CD4-positive, alpha-beta T cell treated with Interleukin-2 at 100 ng/mL for 4 hours (primary cell): ENCODE measurements at regions not wholly inside any gene's neighbourhood (a gene's known extent, or its start where the extent isn't known, plus 50 kb on each side); places are given as distances from the start of the nearest gene placed in this dataset.

Experiments used
- DNase-seq: peaks from one replicate; pipeline ENCODE4 v3.0.0-alpha.2; 2020; ENCODE audit warnings: low spot score

DNA sequence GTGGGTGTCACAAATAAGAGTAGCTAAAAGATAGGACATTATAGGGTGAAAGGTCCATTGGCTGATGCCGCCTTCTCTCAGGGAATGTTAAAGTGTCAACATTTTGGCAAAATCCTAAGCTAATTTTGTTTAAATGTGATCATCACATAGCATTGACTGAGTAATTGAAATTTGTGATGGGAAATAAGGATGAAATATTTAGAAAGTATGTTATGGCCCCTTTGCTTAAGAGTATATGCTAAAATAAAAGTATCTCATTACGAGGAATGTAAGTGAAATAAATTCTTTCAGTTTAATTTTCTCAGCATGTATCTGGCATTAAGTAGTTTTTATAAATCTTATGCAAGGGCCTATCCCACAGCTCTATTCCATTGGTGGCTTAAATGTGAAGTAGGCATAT lies 229.2 kb downstream of the PRL start:
- no peak for DNase-seq

DNA sequence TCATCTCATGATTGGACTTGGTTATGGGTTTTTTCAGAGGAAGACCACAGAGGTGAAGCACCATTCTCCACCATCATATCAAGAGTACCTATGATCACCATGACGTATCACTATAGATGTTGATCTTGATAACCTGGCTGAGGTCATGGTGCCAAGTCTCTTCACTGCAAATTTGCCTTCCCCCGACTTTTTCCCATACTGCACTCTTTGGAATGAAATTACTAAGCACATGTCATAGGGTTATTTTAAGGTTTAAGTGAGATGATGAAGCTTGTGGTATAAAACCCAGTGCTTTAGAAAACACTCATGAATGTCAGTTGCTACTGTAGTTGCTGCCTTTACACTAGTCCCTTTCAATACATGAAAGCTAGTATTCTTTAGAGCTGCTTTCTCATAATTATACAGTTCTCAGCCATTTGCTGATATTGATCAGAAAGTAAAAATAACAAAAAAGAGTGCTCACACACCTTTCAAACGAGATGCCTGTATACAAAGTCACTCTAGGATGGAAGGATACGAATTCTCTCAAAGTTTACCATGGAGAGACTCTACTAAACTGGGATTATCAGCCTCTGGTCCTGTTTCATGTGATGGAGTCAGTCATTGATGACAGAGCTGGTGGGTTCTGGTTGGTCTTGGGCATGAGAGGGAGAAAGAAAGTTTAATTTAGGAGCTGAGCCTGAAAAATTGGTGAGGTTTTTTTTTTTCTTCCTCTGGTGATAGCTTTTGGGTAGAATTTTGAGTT lies 228.1 kb downstream of the PRL start:
- no peak for DNase-seq

DNA sequence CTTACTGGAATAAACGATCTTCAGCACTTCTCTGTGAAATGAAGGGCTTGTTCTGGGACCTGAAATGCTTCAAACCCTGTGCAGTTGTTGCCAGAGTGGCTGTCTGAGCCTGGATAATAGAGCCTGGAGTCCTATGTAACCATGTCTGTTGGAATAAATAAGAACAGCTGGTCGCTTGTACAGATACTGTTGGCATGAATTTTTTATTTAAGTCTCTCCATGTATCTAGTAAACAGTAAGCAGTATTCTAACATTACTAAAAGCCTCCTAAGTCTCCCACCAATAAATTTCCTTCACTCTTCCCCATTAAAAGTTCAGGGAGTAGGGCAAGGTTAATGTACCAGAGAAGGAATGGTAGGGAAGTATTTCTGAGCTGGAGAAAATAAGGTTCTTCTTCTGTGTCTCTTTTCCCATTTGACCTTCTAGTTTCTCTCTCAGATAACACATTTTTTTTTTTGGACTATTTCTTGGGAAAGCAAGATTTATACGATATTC lies 227.5 kb downstream of the PRL start:
- no peak for DNase-seq

DNA sequence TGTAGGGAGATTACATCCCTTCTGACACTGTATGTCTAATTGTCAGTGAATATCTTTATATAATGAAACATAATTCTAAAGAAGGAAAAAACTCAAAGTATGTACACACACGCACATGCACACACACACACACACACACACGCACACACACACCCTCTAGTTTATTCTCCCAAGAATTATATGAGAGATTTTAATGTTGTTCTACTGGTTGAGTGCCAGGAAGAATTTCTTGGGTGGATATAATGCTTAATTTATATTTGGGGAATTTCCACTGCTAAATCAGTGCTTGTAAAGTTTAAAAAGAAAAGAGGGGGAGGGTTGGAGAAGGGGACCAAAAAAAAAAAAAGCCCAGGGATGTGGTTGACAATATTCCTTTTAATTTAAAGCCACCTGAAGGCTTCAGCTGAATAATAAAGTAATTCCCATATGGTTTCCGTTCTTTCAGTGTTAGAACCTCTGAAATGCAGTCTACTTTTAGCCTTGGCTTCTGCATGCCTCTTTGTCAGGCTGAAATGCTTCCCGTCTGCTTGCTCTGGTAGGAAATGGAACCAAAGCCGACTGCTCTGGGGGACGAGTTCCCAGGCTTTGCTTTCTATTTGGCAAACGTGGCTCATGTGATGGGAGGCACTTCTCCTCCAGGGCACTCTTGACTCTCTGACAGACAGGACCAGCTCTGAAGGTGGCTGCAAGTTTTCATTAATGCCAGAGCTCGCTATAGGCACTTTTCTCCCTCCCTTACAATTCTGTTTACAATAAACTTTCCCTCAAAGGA lies 225.4 kb downstream of the PRL start:
- no peak for DNase-seq

DNA sequence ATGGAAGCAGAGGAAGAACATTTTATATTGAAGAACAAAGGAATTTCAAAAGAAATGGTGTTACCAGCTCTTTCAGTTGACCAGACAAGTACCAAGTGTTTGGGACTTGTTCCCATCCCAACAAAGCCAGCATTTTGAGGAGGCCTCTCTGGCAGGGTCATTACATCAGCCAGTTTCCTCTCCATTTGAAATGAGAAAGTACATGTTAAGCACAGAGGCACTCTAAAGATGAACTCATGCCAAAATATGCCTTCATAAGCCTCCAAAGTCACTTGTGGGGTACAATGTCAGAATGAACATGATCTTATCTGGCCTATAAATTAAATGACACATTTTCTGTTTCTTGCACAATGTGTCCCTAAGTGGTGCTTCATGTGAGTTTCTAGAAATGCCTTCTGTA lies 223.9 kb downstream of the PRL start:
- no peak for DNase-seq

DNA sequence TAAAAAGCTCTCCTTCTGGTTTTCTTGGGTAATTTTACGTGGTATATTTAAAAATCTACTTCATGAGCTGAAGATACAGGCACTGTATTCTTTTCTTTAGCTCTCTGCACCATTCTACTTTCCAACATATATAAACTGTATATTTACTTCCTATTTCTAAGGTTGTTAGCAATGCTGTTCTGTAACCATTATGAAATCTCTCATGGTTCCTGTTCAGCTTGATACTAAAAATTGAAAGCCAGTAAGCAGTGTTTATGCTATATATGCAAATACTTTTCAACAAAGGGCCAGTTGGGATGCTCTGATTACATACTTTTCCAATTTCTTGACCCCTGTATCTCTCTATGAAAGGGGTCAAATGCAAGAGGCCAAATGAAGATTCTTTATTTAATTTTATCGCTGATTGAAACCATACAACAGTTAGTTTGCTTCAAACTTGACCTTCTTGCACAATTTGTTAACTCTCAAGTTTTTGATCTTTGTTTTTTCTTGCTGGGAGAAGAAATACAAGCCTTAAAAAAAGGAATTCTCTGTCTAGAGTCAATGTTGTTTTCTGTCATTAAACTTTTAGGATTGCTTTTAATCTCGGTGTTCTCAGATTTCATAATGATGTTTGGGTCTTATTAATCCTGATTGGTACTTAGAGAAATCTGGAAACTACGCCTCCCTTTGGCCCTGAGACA lies 223.2 kb downstream of the PRL start:
- DNase-seq: no peak

DNA sequence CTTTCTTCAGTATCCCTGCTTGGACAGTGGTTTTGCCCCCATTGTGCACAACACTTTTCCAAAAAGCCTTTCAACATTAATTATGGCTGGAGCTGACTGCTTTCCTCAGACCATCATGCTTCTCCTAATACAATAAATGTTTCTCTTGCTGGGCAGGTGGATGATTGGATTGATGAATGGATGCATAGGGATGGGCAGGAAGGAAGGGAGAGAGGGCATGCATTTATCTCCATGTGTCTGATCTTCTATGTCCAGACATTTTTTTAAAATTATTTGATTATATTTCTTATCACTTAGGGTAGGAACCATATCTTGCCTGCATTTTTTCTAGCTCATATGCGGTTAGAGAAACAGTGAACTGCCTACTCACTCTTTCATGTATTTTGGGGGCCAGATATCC lies 218.5 kb downstream of the PRL start:
- no peak for DNase-seq

DNA sequence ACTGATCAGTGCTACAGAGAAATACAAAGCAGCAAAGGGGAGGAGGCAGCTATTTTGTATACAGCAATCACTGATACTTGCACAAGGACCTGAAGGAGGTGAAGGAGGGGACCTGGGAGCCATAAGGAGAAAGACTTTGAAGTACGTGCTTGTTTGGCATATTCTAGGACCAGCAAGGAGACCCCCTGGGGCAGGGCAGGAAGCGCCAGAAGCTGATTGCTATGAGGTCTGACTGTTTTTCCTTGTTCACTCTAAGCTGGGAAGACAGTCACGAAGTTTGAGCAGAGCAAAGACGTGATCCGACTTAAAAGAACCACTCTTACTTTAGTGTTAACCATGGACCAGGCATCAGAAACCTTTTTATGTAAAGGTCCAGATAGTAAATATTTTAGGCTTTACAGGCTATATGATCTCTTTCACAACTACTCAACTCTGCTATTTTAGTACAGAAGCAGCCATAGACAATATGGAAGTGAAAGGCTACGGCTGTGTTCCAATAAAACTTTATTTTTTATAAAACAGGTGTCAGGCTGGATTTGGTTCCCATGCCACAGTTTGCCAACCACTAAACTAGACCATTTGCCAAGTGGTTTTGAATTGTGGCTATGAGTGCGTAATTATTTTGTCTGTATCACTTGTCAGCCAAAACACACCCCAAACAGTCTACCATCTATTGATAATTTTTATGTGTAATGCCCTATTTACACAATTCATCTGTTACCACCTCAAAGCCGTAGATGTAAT lies 217.9 kb downstream of the PRL start:
- DNase-seq: no peak

DNA sequence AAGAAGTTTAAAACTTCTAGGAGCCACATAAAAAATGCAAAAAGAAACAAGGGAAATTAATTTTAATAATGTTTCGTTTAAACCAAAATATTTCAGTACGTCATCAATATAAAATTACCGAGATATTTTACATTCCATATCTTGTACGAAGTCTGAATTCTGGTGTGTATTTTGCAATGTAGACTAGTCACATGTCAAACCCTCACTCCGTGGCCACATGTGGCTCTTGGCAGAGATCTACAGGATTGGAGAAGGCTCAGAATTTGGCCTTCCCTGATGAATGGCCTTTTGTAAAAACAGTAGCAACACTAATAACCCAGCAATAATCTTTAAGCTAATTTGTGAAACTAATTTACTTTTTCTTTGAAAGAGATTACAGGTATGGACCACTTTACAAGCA lies 217.1 kb downstream of the PRL start:
- no peak for DNase-seq

DNA sequence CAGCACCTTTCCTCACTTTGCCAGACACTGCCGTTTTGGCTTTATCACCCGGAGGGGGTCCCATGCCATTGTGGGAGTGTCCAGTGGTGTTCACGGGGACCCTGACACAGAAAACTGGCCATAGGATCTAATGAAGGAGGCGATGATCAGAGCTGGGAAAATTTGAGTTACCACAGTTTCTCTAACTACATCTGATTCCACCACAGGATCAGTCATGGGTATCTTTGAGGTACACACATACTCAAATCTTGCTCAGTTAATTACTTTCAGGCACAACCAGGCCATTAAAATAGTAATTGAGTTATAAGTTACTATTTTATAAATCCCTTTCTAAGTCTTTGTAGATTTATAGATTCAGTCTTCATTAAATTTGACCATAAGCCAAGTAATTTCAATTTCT lies 215.1 kb downstream of the PRL start:
- DNase-seq: no peak

DNA sequence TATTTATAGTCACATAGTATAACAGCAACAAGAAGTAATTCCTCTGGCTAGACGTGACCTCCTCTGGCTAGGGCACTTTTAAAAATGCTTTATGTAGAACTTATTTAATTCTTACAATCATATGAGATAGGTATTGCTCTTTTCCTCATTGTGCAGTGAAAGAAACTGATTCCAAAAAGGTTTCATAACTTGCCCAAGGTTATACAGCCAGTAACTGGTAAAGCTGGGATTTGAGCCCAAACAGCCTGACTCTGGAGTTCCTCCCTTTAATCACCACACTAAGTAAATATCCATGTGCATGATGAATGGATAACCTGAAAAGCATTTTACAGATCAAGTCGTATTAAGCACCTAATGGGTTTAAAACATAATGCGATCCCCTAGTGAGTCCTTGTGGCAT lies 214.6 kb downstream of the PRL start:
- DNase-seq: no peak

DNA sequence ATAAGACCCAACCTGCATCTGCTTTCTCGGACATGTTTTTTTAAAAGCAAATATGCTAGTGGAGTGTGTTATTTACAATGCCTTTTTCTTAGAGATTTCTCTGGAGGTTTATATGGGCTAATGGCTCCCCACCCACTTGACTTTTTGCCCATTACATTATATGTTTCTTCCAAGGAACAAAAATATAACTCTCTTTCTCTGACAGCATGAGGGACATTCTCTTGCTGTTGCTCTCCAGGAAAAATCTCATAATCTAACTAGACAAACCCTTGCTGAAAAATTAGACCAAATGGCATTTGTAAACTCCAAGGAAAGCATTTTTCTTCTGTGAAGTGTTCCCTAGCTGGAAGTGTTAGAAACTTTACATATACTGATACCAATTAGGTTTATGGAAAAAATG lies 213.7 kb downstream of the PRL start:
- no peak for DNase-seq

DNA sequence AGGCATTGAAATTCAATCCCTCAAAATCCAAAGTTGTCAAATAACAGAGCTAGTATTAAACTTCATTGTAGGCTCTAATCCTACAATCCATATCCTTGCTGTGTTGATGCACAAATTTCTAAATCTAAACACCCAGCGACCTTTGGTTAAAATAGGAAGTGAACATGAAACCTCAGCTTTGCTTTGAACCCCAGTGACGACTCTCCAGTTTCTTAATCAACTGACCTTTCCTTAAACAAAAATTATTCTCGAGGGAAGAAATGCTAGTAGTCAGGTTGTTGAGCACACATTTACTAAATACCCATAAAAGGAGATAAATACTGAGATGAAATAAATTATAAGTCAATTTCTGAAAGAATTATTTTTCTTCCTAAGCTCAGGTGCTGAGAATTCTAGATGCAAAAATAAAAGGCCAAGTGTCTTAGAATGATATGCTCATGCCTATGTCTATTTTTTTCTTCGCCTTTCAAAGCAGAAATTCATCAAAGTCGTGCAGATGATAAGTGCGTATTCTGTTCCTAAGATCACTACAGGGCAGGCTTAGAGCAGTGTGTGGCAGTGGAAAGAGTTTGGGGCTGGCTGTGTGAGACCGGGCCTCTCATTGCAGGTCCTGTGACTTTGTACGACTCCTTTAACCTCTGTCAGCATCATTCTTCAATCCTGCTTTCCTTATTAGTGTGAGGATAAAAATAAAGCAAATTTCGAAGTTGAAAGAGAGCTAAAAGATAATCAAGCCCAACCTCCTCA lies 208.7 kb downstream of the PRL start:
- DNase-seq: no peak

DNA sequence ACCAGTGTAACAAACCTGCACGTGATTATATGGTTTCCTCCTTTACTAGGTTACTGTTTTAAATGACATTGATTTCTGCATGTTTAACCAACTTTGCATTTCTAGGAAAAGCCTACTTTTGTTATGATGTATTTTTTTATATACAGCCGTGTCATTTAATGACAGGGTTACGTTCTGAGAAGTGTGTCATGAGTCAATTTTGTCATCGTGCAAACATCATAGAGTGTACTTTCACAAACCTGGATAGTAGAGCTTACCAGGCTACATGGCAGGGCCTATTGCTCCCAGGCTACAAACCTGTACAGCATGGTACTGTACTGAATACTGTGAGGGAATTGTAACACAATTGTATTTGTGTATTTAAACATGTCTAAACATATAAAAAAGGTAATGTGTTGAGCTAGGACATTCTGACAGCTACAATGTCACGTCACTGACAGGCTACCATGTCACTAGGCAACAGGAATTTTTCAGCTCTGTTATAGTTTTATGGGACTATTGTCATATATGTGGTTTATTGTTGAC lies 205.3 kb downstream of the PRL start:
- DNase-seq: no peak

DNA sequence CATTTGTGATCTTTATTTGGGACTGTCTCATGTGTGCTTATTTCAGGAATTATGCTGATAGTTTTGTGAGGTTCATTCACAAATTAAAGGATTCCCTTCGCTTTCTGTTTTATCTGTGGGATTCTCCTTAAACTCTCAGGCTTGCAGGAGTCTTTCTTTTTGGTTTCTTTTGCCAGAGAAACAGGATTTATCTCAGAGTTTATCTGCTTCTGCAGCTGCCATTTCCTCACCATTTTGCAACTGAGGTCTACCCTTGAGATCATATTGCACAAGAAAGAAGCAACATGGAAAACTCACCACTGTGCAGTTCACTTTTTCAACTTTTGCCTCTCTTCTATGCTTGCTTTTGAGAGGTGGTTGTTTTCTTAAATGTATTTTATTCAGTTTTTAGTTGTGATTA lies 201.0 kb downstream of the PRL start:
- DNase-seq: no peak

DNA sequence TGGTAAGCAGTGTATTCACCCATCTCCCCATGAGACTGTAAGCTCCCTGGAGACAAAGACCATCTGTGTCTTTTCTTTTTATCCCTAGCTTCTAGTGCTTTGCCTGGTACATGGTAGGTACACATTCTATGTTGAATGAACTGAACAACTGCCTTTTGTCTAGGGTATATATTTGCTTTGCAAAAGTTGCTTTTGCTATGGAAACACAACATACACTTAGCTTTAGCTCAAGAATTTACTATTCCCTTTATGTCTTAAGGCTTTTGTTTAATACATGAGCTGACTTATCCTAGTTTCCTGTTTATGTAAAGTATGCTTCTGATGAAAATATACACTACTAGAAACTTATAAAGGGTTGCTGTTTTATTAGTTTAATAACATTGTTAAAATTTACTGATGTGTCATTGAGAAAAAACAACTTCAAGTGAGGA lies 198.2 kb downstream of the PRL start:
- DNase-seq: no peak

DNA sequence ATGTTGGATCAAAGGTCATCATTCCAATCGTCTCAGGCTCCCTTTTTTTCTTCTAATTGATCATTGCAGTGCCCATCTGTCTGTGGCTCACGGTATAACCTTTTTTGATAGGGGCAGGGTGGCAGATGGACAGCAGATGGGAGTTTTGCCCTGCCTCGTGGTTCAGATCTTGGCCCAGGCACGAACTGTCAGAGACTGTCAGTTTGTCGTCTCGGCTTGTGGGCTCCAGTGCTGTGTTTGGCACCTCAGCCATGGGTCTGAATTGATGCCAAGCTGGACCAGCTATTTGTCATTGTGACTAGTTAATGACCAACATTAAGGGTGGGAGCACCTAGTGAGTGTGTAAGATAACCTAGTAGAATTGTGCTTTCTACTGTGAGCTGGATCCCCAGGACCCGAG lies 197.6 kb downstream of the PRL start:
- no peak for DNase-seq

DNA sequence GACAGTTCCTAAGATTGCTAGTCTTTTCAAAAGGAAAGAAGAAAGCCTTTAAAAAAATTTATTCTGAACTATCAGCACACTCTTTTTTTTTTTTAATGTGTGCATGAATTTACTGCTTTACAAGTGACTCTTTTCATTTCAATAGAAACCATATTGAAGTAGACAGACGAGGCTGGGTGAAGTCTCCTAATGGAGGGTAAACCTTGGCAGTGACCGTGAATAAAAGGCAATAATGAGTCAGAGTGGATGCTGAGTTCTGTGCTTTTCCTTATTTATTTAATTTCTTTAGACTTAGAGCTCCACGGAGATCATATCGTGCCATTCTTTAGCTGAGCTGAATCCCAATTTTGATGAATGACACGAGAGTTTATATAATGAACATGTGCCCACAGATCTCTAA lies 196.9 kb downstream of the PRL start:
- no peak for DNase-seq

DNA sequence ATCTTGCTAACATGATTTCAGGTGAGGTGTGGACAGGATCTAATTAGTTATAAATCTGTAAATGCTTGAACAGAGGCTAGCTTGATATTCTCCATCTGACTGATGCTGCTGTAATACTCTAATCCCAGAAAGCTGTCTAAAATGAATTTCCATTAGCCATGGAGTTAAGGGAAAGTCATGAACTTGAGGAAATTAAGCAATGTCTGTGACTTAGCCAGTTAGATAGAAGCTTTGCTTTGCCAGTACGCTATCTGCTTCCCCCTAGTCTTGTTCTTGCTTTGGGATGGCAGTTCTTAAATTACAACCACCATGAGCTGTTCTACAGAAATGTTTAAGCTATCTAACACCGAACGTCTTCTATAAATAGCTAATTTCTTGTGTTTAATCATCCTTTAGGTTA lies 195.7 kb downstream of the PRL start:
- DNase-seq: no peak

DNA sequence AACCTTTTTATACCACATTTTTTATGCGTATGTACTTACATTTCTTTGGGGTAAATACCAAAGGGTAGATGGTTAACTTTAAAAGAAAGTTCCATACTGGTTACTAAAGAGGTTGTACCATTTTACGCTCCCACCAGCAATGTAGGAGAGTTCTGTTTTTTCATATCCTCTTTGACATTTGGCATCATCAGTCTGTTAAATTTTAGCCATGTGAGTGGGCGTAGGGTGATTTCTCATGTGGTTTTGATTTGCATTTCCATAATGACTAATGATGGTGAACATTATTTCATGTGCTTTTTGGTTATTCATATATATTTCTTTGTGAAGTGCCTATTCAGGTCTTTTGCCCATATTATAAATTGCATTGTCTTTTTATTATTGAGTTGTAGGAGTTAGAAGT lies 194.2 kb downstream of the PRL start:
- no peak for DNase-seq

DNA sequence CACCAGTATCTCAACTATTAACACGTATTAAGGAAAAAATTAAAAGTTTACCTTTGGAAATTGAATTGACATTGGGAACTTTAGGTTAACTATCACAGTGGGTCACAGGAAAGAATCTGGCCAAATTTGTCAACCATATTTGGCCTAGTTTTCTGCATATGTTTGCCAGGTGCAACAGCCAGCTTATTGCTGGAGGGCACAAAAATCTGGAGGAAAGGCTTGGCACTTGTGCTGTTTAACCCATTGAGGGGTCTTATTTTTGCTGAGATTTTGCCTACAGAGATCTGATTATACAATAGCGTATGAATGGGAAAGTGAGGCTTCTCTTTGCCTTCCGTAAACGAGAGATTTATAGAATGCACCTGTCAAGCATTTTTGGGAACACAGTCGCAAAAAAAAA lies 190.4 kb downstream of the PRL start:
- DNase-seq: no peak
